ENCODE measurements at regions not wholly inside any gene's neighbourhood (a gene's known extent, or its start where the extent isn't known, plus 50 kb on each side); places are given as distances from the start of the nearest gene placed in this dataset.

DNA sequence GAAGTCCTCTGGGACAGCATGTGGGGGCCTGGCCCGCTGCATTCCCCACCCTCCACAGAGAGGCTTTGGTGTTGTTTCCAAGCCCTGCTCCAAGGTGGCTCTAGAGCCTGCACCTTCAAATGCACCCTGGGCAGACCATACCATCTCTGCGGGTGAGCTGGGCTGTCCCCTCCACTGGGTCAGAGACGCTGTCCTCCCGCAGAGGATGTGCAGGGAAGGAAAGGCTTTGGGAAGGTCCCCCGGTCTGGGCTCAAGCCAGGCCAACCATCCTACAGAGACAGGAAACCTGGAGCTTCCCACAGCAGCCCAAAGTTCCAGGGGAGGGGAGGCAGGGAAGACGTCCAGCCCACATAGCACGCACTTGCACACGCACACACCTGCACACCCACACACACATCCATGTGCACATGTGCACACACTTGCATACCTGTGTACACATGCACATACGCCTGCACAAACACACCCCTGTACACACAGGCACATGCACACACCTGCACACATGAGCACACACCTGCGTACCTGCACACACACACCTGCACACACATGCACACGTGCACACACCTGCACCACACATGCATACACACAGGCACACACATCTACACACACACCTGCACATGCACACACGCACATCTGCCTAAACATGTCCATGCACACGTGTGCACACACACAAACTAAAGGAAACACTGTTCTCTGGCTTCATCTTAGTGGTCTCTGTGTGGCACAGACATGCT is 155.4 kb downstream of the ERMARD start:
- no peak for TF ChIP-seq CTCF (conservative IDR thresholded peaks at IDR 0.05; ENCODE audit: low read depth, low read length)
- TF ChIP-seq EZH2 (IDR thresholded peaks at IDR 0.05; ENCODE audit: borderline replicate concordance, low read depth, low read length, poor library complexity, severe bottlenecking) = no peak
